Prostate gland (tissue), 2 donors: ENCODE measurements at regions not wholly inside any gene's neighbourhood (a gene's known extent, or its start where the extent isn't known, plus 50 kb on each side); places are given as distances from the start of the nearest gene placed in this dataset.

Source experiments
- POLR2A ChIP-seq: fragments of 450-650 bp; IDR thresholded peaks from one replicate; pipeline ENCODE4 v1.6.1; 2016; ENCODE audit warnings: antibody characterized with exemption, mild to moderate bottlenecking
- POLR2AphosphoS5 ChIP-seq: sonication (generic); formaldehyde crosslinking; IDR thresholded peaks from one replicate; pipeline ENCODE4 v1.6.1; 2017; ENCODE audit warnings: antibody characterized with exemption
- TF ChIP-seq, protein P1 (sequence below), 4 experiments: fragments of 200-600 bp in 2 of 4; fragments of 450-650 bp in 2 of 4; sonication (generic) in 2 of 4; IDR thresholded peaks; 1 replicate in 3 of 4; 2 replicates in 1 of 4; pipeline ENCODE4 v1.5.1; 2016 to 2019; ENCODE audit warnings: antibody characterized with exemption in 4 of 4, mild to moderate bottlenecking in 2 of 4, moderate library complexity in 2 of 4

DNA sequence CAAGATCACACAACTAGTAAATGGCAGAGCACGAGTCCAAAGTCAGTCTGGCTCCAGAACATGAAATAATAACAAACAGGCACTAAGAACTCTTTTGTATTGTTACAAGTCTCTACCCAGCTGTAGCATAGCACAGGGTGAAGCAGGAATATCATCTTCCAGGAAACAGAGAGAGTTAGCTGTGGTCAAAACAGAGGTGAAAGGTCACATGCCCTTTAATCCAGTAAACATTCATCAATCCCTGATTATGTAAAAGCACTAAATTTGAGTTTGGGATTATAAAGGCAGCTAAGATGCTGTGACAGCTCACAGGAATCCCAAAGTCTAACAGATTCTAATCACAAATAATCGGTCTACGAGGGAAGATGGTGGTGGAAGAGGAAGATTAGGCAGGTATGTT lies 133.0 kb upstream of the ASTN2 start:
- TF ChIP-seq, protein P1, sequence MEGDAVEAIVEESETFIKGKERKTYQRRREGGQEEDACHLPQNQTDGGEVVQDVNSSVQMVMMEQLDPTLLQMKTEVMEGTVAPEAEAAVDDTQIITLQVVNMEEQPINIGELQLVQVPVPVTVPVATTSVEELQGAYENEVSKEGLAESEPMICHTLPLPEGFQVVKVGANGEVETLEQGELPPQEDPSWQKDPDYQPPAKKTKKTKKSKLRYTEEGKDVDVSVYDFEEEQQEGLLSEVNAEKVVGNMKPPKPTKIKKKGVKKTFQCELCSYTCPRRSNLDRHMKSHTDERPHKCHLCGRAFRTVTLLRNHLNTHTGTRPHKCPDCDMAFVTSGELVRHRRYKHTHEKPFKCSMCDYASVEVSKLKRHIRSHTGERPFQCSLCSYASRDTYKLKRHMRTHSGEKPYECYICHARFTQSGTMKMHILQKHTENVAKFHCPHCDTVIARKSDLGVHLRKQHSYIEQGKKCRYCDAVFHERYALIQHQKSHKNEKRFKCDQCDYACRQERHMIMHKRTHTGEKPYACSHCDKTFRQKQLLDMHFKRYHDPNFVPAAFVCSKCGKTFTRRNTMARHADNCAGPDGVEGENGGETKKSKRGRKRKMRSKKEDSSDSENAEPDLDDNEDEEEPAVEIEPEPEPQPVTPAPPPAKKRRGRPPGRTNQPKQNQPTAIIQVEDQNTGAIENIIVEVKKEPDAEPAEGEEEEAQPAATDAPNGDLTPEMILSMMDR (IDR thresholded peaks at IDR 0.05) = no peak
- no peak for TF ChIP-seq POLR2A
- no peak for TF ChIP-seq POLR2AphosphoS5
